Body of pancreas (tissue), 4 donors: ENCODE measurements at regions not wholly inside any gene's neighbourhood (a gene's known extent, or its start where the extent isn't known, plus 50 kb on each side); places are given as distances from the start of the nearest gene placed in this dataset.

ENCODE experiments used
- ATAC-seq: fragments of 150-250 bp; one replicate; pipeline ENCODE4 v1.9.1; 2016
- DNase-seq, 4 donors: peaks; one replicate each; pipeline ENCODE4 v3.0.0-alpha.2; 2019
- H3K27ac ChIP-seq, 4 donors: fragments of 200-600 bp; sonication (generic); 1 replicate in 3 of 4; 2 replicates in 1 of 4; pipeline versions ENCODE4 v1.5.1 to v1.6.1; 2016 to 2019; ENCODE audit warnings: mild to moderate bottlenecking in 1 of 4, mixed read lengths in 1 of 4, moderate library complexity in 1 of 4
- H3K27me3 ChIP-seq, 2 donors: fragments of 200-600 bp; sonication (generic); one replicate each; pipeline ENCODE4 v1.6.0; 2016; ENCODE audit warnings: mild to moderate bottlenecking in 1 of 2
- H3K36me3 ChIP-seq, 2 donors: fragments of 200-600 bp; sonication (generic); replicated peaks in 1 of 2; 2 replicates each; pipeline ENCODE4 v1.5.1; 2016; ENCODE audit warnings: low read depth in 2 of 2; ENCODE audit not compliant: insufficient read depth in 1 of 2
- H3K4me1 ChIP-seq: fragments of 200-600 bp; sonication (generic); one replicate; pipeline ENCODE4 v1.6.0; 2016
- H3K4me3 ChIP-seq, 2 donors: fragments of 200-600 bp; sonication (generic); 1 replicate in 1 of 2; 2 replicates in 1 of 2; pipeline ENCODE4 v1.5.1; 2016 to 2019
- H3K9me3 ChIP-seq, 3 donors: fragments of 200-600 bp; sonication (generic); 1 replicate in 2 of 3; 2 replicates in 1 of 3; pipeline ENCODE4 v1.5.1; 2016
- CTCF ChIP-seq, 7 experiments: fragments of 450-650 bp in 4 of 7; fragments of 200-600 bp in 3 of 7; sonication (generic) in 3 of 7; IDR thresholded peaks; one replicate each; pipeline ENCODE4 v1.5.1; 2016 to 2019; ENCODE audit warnings: antibody characterized with exemption in 7 of 7
- POLR2A ChIP-seq, 3 donors: fragments of 450-650 bp; IDR thresholded peaks; one replicate each; pipeline ENCODE4 v1.6.1; 2016; ENCODE audit warnings: antibody characterized with exemption in 3 of 3, mild to moderate bottlenecking in 2 of 3
- WGBS, 2 donors: methylation state at CpG; one replicate each; pipeline ENCODE4 v1.1.5; 2017; 5-methylcytosine and 5-hydroxymethylcytosine counted together
- intact Hi-C: fragments of 100-400 bp; cut with DNase I; formaldehyde crosslinking; loops from one replicate; pipeline ENCODE4 v1.15.1; 2023

- ATAC-seq (no peak), DNase-seq (no peak)
- no peak overlapping the region for H3K4me3 ChIP-seq
- no peak overlapping the region for H3K27ac ChIP-seq
- intact Hi-C loops: no loop called here
- TF ChIP-seq POLR2A (IDR thresholded peaks at IDR 0.05): no peak
- no peak for TF ChIP-seq CTCF (IDR thresholded peaks at IDR 0.05)
- peaks cover 0 to 4% (median 0%) of the 10 kb centered on the region in 3 donors for H3K9me3 ChIP-seq
- H3K27me3 ChIP-seq: no peaks in the 10 kb centered on the region
- 51 to 63% methylated on average over 3 of the region's 3 CpGs for WGBS, 2 donors
- H3K36me3 ChIP-seq: no peaks in the 10 kb centered on the region
- no peaks in the 10 kb centered on the region for H3K4me1 ChIP-seq
Measured at GRCh38 chr12:43028826-43029225, 439.3 kb upstream of the PRICKLE1 start.

- H3K27ac ChIP-seq: no peak overlapping the region
- H3K4me1 ChIP-seq: no peaks in the 10 kb centered on the region
- H3K9me3 ChIP-seq: no peaks in the 10 kb centered on the region
- 32 to 64% methylated on average over 1 of the region's 1 CpG for WGBS, 2 donors
- TF ChIP-seq POLR2A (IDR thresholded peaks at IDR 0.05) (no peak), CTCF (IDR thresholded peaks at IDR 0.05) (no peak)
- intact Hi-C loops: no loop called here
- DNase-seq: no peak
- no peak for ATAC-seq
- H3K4me3 ChIP-seq: no peak overlapping the region
- H3K36me3 ChIP-seq: no peaks in the 10 kb centered on the region
- no peaks in the 10 kb centered on the region for H3K27me3 ChIP-seq
Measured at GRCh38 chr12:43022838-43023237, 433.3 kb upstream of the PRICKLE1 start.

- ATAC-seq: no peak
- TF ChIP-seq CTCF (IDR thresholded peaks at IDR 0.05) (no peak), POLR2A (IDR thresholded peaks at IDR 0.05) (no peak)
- no peaks in the 10 kb centered on the region for H3K27me3 ChIP-seq
- no peaks in the 10 kb centered on the region for H3K9me3 ChIP-seq
- no peaks in the 10 kb centered on the region for H3K4me1 ChIP-seq
- intact Hi-C loops: no loop called here
- no peaks in the 10 kb centered on the region for H3K36me3 ChIP-seq
- WGBS, 2 donors: 82 to 87% methylated on average over 4 of the region's 4 CpGs
- no peak overlapping the region for H3K27ac ChIP-seq
- DNase-seq: no peak
- no peak overlapping the region for H3K4me3 ChIP-seq
Measured at GRCh38 chr12:43015090-43015737, 425.7 kb upstream of the PRICKLE1 start.

GRCh38 chr12:43011383-43011926 is 421.9 kb upstream of the PRICKLE1 start:
- Histone ChIP-seq H3K4me3 (no peak overlapping the region), H3K4me1 (no peaks in the 10 kb centered on the region), H3K9me3 (no peaks in the 10 kb centered on the region), H3K27ac (no peak overlapping the region), H3K27me3 (no peaks in the 10 kb centered on the region), H3K36me3 (no peaks in the 10 kb centered on the region)
- 40 to 67% methylated on average over 2 of the region's 2 CpGs for WGBS, 2 donors
- ATAC-seq: no peak
- TF ChIP-seq CTCF (IDR thresholded peaks at IDR 0.05) (no peak), POLR2A (IDR thresholded peaks at IDR 0.05) (no peak)
- no peak for DNase-seq
- intact Hi-C loops: no loop called here

GRCh38 chr12:43009846-43010240 is 420.3 kb upstream of the PRICKLE1 start:
- no peaks in the 10 kb centered on the region for H3K9me3 ChIP-seq
- no peaks in the 10 kb centered on the region for H3K27me3 ChIP-seq
- DNase-seq (no peak), ATAC-seq (no peak)
- TF ChIP-seq POLR2A (IDR thresholded peaks at IDR 0.05): no peak
- TF ChIP-seq CTCF (IDR thresholded peaks at IDR 0.05): no peak
- intact Hi-C loops: no loop called here
- no peaks in the 10 kb centered on the region for H3K4me1 ChIP-seq
- no peak overlapping the region for H3K4me3 ChIP-seq
- no peak overlapping the region for H3K27ac ChIP-seq
- H3K36me3 ChIP-seq: no peaks in the 10 kb centered on the region
